ENCODE measurements at regions not wholly inside any gene's neighbourhood (a gene's known extent, or its start where the extent isn't known, plus 50 kb on each side); places are given as distances from the start of the nearest gene placed in this dataset.

GRCh38 chr5:4158750-4159447 lies 563.3 kb downstream of the IRX1 start:
- FAIRE-seq = no peak

GRCh38 chr5:4159681-4160080 lies 564.0 kb downstream of the IRX1 start:
- FAIRE-seq (no peak), DNase-seq (ENCODE audit: insufficient read length, low spot score) (no peak)

More at GRCh38 chr5:4158750-4159447, 563.3 kb downstream of the IRX1 start:
- DNase-seq (ENCODE audit: insufficient read length, low spot score) = no peak

- DNase-seq (ENCODE audit: insufficient read length, low spot score) (no peak), FAIRE-seq (no peak)
Observed at GRCh38 chr5:4164167-4164566, 568.5 kb downstream of the IRX1 start.

GRCh38 chr5:4180703-4181102 lies 585.1 kb downstream of the IRX1 start:
- DNase-seq (ENCODE audit: insufficient read length, low spot score) = no peak
- no peak for FAIRE-seq

GRCh38 chr5:4182144-4182543 lies 586.5 kb downstream of the IRX1 start:
- no peak for DNase-seq (ENCODE audit: insufficient read length, low spot score)
- FAIRE-seq = no peak

- no peak for FAIRE-seq
- no peak for DNase-seq (ENCODE audit: insufficient read length, low spot score)
Observed at GRCh38 chr5:4185127-4185526, 589.5 kb downstream of the IRX1 start.

- FAIRE-seq (no peak), DNase-seq (ENCODE audit: insufficient read length, low spot score) (no peak)
Observed at GRCh38 chr5:4188704-4189103, 593.1 kb downstream of the IRX1 start.

GRCh38 chr5:4189317-4189716 lies 593.7 kb downstream of the IRX1 start:
- DNase-seq (ENCODE audit: insufficient read length, low spot score) (no peak), FAIRE-seq (no peak)

GRCh38 chr5:4191041-4191440 lies 595.4 kb downstream of the IRX1 start:
- DNase-seq (ENCODE audit: insufficient read length, low spot score) = no peak
- FAIRE-seq = no peak

- no peak for DNase-seq (ENCODE audit: insufficient read length, low spot score)
- FAIRE-seq = no peak
Observed at GRCh38 chr5:4191703-4192102, 596.1 kb downstream of the IRX1 start.

- no peak for DNase-seq (ENCODE audit: insufficient read length, low spot score)
- no peak for FAIRE-seq
Observed at GRCh38 chr5:4192111-4192510, 596.5 kb downstream of the IRX1 start.

GRCh38 chr5:4196744-4197143 lies 601.1 kb downstream of the IRX1 start:
- DNase-seq (ENCODE audit: insufficient read length, low spot score) (no peak), FAIRE-seq (no peak)

GRCh38 chr5:4197151-4197550 lies 601.5 kb downstream of the IRX1 start:
- FAIRE-seq (no peak), DNase-seq (ENCODE audit: insufficient read length, low spot score) (no peak)

GRCh38 chr5:4198461-4198860 lies 602.8 kb downstream of the IRX1 start:
- FAIRE-seq (no peak), DNase-seq (ENCODE audit: insufficient read length, low spot score) (no peak)

GRCh38 chr5:4199049-4199841 lies 603.6 kb downstream of the IRX1 start:
- no peak for DNase-seq (ENCODE audit: insufficient read length, low spot score)
- FAIRE-seq = no peak

- no peak for DNase-seq (ENCODE audit: insufficient read length, low spot score)
- FAIRE-seq = no peak
Observed at GRCh38 chr5:4203146-4203545, 607.5 kb downstream of the IRX1 start.

GRCh38 chr5:4204276-4205141 lies 608.9 kb downstream of the IRX1 start:
- FAIRE-seq = no peak
- DNase-seq (ENCODE audit: insufficient read length, low spot score) = no peak

GRCh38 chr5:4205398-4205797 lies 609.8 kb downstream of the IRX1 start:
- DNase-seq (ENCODE audit: insufficient read length, low spot score) (no peak), FAIRE-seq (no peak)

- no peak for FAIRE-seq
- no peak for DNase-seq (ENCODE audit: insufficient read length, low spot score)
Observed at GRCh38 chr5:4206127-4206526, 610.5 kb downstream of the IRX1 start.

- no peak for DNase-seq (ENCODE audit: insufficient read length, low spot score)
- no peak for FAIRE-seq
Observed at GRCh38 chr5:4207486-4207885, 611.9 kb downstream of the IRX1 start.

GRCh38 chr5:4208537-4208936 lies 612.9 kb downstream of the IRX1 start:
- FAIRE-seq = no peak
- no peak for DNase-seq (ENCODE audit: insufficient read length, low spot score)

All from GM19239 (cell line).